B cell (primary cell): ENCODE measurements at regions not wholly inside any gene's neighbourhood (a gene's known extent, or its start where the extent isn't known, plus 50 kb on each side); places are given as distances from the start of the nearest gene placed in this dataset.

Source experiments
- EZH2 ChIP-seq: IDR thresholded peaks from 2 replicates; pipeline ENCODE4 v1.6.1; 2012; ENCODE audit warnings: borderline replicate concordance, low read depth, mild to moderate bottlenecking, moderate library complexity, low read length; ENCODE audit not compliant: insufficient read depth, poor library complexity, severe bottlenecking
- TF ChIP-seq, protein P1 (sequence below): fragments of 200-600 bp; IDR thresholded peaks from one replicate; pipeline ENCODE4 v1.8.0; 2022; ENCODE audit warnings: antibody characterized with exemption, mild to moderate bottlenecking

DNA sequence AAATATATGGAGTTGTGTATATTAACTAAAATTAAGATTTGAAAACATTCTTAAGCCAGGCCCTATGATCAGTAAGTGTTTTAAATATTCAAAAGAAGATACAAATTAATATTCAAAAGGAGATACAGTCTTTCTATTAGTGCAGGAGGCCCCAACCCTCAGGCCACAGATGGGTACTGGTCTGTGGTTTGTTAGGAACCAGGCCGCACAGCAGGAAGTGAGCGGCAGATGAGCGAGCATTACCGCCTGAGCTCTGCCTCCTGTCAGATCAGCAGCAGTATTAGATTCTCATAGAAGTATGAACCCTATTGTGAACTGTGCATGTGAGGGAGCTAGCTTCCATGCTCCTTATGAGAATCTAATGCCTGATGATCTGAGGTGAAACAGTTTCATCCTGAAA is 232.9 kb downstream of the FOXO1 start:
- TF ChIP-seq, protein P1, sequence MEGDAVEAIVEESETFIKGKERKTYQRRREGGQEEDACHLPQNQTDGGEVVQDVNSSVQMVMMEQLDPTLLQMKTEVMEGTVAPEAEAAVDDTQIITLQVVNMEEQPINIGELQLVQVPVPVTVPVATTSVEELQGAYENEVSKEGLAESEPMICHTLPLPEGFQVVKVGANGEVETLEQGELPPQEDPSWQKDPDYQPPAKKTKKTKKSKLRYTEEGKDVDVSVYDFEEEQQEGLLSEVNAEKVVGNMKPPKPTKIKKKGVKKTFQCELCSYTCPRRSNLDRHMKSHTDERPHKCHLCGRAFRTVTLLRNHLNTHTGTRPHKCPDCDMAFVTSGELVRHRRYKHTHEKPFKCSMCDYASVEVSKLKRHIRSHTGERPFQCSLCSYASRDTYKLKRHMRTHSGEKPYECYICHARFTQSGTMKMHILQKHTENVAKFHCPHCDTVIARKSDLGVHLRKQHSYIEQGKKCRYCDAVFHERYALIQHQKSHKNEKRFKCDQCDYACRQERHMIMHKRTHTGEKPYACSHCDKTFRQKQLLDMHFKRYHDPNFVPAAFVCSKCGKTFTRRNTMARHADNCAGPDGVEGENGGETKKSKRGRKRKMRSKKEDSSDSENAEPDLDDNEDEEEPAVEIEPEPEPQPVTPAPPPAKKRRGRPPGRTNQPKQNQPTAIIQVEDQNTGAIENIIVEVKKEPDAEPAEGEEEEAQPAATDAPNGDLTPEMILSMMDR = no peak
- no peak for TF ChIP-seq EZH2
